Right kidney (tissue), 1 donor: ENCODE measurements at regions not wholly inside any gene's neighbourhood (a gene's known extent, or its start where the extent isn't known, plus 50 kb on each side); places are given as distances from the start of the nearest gene placed in this dataset.

Experiments
- DNase-seq: peaks from one replicate; pipeline ENCODE4 v3.0.0-alpha.2; 2016

DNA sequence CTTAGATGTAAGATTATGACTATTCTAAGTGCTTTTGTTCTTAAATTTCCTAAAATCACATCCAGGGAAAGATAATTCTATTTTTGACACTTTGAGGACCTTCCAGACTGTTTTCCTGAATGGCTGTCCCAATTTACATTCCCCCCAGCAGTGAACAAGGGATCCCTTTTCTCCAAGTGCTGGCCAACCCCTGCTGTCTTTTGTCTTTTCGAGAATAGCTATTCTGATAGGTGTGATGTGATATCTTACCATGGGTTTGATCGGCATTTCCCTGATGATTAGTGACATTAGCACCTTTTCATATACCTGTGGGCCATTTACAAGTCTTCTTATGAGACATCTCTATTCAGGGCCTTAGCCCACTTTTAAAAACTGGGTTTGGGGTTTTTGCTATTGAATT is 526.7 kb upstream of the FZD8 start:
- DNase-seq, result no peak

DNA sequence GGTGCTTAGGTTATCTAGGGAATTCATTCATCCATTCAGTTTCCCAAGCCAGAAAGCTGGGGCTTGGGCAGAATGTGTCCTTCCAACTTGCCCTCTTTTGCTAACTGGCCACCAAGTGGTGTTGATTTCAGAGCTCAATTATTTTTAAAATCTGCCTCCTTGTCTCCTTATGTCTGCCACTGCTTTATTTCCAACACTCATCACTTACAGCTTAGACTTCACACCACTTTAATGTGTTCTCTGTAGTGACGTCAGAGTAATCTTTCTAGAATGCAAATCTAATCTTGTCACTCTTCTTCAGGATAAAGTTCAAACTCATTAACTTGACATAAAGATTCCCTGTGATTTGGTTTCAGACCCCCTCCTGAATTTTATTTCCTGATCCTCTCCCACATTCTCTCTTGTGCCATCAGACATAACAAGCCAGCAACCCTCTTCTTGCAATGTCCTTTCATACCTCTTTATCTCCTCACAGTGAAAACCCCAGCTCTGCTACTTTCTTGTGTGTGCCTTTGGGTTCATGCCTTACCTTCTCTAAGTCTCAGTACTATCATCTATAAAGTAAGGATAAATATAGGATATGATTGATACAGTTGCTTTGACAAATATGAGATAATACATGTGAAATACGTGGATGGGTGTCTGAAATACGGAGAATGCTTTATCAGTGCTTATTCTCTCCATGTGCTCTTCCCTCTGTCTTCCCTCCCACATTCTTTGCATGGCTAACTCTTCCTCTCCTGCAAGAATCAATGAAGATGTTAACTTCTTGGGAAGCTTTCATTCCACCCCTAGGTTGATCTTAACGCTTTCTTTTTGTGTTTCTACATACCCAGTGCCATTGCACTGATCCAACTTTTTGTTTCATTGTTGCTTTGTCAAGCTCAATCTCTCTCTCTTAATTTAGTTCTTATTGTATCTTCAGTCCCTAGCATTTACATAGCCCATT is 522.7 kb upstream of the FZD8 start:
- no peak for DNase-seq

DNA sequence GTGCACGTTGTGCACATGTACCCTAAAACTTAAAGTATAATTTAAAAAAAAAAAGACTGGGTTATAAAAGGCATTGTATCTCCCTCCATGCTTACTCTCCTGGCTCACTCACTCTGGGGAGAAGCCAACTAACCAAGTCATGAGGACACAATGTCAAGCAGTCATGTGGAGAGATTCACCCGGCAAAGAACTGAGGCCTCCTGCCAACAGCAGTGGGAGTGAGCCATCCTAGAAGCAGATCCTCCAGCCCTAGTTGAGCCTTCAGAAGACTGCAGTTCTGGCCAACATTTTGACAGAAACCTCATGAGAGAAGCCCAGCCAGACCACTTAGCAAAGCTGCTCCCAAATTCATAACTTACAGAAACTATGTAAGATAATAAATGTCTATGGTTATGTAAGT is 521.7 kb upstream of the FZD8 start:
- no peak for DNase-seq

DNA sequence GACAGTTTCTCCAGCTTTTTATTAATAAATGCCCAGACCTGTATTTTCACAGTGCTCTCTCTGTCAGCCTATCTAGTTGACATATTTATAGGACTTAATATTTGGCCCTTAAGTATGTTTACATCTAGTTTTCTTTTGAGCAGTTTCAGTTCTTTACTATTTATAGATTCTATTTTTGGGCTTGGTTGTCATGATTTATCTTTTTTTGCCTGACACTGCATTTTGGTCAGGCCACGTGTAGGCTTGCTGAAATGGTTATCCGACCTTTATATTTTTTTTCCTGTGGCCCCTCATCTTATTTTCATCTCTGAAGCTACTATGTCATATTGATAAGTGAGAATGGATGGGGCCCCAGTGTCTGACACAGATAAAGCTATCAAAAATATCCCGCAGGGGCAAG is 515.4 kb upstream of the FZD8 start:
- DNase-seq, result no peak

DNA sequence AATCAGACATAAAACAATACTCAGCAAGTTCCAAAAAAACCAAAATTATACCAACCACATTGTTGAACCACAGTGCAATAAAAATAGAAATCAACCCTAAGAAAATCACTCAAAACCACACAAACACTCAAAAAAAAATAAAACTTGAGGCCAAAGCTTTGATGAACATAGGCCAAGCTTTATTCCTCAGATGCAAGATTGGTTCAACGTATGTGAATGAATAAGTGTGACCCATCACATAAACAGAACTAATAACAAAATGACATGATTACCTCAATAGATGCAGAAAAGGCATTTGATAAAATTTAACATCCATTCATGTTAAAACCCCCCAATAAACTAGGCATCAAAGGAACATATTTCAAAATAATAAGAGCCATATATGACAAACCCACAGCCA is 506.1 kb upstream of the FZD8 start:
- no peak for DNase-seq

DNA sequence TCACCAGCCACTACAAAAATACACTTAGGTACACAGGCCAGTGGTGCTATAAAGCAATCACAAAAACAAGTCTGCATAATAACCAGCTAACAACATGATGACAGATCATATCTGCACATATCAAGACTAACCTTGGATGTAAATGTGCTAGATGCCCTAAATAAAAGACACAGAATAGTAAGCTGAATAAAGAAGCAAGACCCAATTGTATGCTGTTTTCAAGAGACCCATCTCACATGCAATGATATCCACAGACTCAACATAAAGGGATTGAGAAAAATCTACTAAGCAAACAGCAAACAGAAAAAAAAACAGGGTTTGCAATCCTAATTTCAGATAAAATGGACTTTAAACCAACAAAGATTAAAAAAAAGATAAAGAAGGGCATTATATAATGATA is 505.4 kb upstream of the FZD8 start:
- no peak for DNase-seq

DNA sequence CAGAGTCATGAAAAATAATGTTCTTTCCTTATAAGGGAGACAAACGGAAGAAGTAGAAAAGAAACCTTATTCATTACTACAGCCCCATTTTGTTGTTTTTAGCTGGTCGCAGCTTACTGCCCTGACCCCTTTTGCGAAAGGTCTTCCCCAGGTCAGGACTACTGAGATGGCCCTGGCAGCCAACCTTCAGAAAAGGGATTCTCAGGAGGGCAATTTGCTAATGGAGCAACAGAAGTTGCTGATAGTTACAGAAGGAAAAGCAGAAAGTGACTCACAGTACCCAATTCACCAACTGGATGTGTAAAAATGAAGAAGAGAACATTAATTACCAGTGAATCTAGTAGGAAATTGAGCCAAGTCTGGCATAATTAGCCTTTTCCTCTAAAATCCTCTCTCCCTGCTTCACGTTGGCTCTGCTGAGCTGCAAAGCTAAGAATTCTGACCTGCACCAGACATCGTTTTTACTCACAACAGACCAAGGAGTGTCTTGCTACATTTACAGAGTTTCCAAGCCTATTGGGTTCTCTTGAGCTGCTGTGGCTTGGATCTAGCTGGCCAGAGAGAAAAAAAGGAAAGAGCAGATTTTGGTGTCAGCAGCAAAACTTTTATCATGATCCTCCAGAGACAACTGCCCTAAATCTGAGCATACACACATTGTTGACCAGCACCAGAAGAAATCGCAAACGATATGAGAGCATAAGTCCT is 499.9 kb upstream of the FZD8 start:
- no peak for DNase-seq

DNA sequence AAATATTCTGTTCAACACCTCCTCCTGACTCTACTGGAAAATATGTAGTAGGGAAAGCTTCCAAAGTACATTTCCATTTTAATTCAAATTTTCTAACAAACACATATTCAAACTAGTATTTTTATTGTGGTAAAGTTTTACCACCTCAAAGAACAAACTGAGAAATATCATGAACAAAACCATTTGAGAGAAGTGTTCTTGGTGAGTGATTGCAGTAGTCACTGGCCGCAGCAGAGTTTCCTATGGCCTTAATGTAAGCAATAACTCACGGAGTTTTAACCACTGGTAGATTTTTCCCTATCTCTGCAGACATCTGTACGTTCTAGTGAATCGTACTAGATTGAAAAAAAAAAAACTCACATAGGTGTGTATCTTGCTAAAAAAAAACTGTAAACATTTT is 487.0 kb upstream of the FZD8 start:
- DNase-seq, result no peak

DNA sequence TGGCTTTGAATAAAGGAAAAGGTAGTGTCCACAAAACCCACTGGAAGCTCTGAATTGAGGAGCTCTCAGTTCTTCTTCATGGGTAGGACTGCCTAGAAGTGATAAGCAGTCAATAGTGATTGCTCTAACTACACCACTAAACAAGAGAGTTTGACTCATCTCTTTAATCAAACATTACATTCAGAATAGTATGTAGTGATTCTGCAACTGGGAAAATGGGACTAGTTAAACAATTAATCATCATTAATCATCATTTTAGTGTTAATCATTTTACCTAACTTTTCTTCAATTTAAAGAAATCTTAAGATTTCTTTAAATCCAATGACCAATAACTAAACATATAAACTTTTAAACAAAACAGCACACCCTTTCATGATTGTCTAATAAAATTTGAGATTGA is 484.0 kb upstream of the FZD8 start:
- no peak for DNase-seq

DNA sequence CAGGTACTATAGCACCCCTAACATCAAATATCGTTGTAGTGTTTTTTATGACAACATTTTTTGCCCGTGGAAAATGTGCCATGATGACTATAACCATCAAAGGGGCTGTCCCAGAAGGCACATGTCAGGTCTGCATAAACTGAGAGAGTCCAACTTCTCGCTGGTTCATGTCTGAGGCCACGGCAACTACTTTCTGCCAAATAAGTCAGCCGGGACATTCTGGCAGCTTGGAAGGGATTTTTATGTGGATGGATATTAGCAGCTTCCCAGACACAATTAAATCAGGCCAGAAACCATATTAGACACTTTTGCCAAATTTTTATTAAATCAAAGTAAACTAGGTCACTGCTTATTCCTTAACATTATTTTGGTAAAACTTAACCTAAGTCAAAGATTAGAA is 477.4 kb upstream of the FZD8 start:
- no peak for DNase-seq

DNA sequence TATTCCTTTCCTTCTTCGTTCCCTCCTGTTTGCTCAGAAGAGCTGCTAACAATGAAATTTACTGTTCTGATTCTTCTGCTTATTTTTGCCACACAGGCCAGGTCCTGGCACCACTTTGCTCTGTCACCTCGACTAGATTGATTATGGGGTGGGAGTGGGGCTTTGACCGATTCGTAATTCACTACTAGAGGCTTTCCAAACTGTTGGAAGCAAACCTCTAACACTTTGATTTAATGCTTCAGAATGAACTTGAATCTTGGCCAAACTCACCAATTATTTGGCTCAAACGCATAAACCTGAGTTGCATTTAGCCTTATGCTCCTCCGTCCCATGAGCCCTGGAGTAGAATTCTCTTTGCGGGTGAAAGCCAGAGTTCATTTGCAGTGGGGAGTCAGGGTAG is 476.2 kb upstream of the FZD8 start:
- DNase-seq, result peak; percentile 24

DNA sequence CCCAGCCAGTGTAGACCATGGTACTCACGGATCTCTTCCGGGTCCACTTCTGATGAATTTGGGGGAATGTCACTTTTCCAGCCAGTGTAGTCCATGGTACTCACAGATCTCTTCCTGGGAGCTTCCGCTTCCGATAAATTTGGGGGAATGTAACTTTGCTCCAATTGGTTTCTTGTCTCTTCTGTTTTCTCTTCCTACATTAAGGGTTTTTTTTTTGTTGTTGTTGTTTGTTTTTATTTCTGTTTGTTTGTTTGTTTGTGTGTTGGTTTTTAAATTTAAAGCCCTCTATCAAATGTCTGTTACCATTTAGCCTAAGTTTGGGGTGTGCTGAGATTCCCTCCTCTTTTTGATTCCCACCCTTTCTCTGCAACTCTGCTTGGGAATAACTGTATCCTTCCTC is 475.8 kb upstream of the FZD8 start:
- DNase-seq, result peak; percentile 8

DNA sequence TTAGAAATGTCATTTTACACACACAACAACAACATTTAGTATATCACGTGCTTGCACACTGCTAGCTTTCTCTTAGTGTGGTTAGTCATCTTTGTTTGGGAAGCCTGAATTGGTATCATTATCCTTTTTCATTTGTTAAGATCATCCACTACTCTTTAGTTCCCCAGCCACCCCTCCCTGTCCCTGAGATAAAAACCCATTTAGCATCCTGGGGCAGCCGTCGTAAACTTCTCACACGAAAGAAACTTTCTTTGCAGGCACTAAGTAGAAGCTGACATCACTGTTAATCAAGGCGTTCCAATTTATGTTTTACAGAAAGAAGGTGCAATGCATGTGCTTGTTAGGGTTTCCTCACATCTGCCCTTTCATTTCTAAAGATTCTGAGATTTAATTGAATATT is 475.1 kb upstream of the FZD8 start:
- DNase-seq, result no peak

DNA sequence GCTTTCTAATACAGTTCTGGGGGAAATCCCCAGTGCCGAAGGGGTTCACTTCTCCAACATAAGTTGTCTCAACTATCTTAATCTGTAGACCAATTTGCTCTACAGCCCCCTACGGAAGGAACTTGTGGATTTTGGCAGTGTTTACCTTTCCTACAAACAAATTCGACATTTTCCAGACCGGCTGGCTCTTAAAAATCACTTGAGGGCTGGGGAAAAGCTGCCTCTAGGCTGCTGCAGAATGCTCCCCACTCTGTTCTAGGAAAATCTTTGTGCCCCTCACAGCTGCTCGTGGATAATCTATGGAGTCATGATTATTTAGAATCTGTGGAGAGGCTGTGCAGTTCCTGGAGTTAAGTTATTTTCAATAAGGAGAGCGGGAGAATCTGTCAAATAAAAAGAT is 474.6 kb upstream of the FZD8 start:
- DNase-seq, result no peak

DNA sequence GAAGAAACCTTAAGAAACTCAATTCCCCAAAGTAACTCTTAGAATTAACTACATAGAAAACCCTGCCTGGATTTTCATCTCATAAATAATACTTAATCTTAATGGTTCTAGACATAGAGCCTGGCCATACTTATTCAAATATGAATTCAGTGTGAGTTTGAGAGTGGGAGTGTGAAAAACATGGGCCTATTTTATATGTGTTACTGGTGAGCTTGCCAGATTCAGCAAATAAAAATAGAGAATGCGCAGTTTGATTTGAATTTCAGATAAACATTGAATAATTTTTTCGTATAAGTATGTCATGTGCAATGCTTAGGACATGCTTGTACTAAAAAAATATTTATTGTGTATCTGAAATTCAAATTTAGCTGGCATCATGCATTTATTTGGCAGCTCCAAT is 473.9 kb upstream of the FZD8 start:
- DNase-seq, result no peak

DNA sequence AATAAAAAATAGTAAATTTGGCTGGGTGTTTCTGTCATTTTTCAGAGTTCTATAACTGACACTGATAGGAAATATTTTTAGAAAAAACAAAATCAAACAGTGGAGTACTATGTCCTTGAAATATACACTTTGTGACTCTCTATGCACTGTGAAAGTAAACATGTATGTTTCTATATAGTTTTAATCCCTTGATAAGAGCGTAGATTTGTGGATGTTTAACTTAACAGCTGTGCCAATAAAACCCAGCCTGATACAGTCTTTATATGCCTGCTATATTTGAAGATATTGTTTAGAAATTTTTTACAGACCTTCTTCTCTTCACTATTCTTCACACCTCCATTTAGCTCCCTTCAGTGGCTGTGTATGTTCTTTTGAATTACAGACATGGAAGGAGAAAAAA is 473.3 kb upstream of the FZD8 start:
- DNase-seq, result no peak

DNA sequence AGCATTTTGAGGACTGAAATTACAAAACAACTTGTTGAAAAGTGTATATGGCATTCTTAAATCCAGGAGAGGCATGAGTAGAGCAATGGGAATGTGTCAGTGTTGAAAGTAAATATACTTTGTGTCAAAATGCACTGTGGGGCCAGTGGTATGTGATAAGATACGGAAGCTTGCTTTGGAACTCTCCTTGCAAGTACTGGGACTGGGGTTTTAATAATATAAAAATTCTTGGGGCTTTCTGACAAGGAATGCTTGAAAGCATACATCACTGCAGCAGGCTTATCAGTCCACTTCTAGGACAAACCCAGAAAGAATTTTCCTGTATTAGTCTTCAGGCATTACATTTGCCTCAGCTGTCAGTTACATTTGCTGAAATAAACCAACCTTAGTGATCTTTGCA is 472.8 kb upstream of the FZD8 start:
- DNase-seq, result no peak

DNA sequence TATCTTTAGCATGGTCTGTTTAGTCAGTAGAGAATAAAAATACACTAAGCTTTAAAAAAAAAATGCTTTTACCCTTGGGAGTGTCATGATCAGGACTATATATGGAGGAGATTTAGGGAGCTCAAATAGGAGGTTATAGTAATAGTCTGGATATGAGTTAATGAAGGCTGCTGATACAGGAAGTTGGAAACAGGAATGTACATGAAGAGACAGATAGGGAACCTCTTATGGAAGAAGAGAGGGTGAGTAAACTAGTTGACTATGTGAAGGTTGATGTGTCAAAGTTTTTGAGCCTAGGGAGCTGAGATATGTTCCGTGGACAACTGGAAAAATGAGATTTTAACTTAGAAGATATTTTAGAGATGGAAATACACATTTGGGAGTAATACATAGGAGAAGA is 472.0 kb upstream of the FZD8 start:
- DNase-seq, result no peak

DNA sequence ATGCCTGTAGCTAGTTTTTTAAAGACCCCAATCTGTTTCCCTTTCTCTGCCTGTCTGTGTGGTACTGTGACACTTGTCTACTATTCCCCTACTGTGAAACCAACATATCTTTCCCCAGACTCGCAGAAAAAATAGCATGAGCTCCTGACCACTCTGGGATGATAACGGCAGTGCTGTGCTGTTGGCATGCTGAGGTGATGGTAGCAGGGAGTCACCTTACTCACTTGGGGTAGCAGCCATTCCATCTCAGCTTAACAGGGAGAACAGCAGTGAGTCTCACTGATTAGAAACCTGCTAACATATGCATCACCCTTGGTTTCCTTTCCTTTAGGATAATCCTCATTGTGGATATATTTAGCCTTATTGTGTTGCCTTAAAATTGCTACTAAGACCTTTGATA is 469.6 kb upstream of the FZD8 start:
- DNase-seq, result no peak

DNA sequence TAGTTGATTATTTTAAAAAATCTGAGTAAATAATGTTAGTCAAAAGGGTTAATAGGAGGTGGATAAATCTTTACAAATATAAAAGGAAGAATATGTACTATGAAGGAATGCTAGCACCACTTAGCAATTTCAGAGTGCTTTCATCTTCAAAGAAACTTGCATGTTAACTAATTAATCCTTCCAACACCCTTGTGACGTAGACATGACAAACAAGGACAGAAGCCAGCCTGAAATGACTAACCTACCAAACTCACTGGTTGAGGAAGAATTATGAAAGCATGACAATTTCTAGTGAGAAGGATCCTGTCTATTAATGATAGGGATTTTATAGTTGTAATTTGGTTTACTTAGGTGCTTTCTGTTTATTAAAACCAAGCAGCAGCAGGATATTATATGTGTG is 468.0 kb upstream of the FZD8 start:
- DNase-seq, result no peak

DNA sequence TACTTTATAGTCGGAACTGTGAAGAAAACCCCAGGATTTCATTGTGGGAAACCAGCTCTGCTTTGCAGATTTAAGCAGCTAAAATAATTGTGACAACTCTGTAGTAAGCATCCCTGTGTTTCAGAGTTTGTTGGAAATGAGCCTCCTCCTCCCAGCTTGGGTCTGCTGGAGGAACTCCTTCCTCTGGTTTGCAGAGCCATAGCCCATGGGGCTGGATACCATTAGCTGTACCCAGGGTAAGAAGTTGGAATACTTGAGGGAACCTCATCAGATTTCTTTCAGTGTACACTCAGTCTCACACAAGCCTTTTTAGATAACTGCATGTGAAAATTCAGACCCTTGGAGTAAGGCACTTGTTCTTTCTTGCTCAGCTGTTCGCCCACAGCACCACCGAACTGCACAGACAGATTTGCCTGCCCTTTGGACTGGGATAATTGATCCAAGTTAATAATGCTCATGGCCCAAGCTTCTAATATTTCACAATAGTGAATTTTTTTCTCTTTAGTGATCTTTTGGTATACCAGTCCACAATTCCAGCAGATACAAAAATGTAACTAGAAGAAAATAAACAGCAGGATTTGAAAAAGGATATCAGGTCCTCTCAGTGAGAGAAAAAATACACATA is 467.4 kb upstream of the FZD8 start:
- no peak for DNase-seq

DNA sequence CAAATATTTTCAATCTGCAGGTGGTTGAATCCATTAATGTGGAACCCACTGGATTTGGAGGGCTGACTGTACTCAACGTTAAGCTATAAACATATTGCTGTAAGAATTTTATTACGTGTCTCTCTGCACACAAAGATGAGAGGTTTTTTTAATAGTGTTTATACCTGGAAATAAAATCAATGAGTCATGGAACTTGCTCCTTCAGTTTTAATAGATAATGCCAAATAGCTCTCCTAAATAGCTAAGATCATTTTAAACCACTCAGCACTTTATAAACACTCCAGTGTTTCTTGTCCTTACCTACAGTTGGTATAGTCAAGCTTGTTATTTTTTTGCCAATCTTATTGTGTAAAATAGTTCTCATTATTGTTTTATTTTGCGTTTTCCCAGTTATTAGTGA is 455.6 kb upstream of the FZD8 start:
- no peak for DNase-seq

DNA sequence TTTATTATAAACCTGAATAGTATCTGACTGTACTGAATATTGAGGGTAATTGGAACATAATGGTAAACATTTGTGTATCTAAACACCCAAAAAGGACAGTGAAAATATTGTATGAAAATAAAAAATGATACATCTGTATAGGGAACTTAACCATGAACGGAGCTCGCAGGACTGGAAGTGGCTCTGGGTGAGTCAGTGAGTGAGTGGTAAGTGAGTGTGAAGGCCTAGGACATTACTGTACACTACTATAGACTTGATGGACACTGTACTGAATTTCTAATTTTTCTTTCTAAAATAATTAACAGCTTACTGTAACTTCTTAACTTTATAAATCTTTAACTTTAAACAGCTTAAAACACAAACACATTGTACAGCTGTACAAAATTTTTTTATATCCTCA is 454.5 kb upstream of the FZD8 start:
- DNase-seq, result no peak

DNA sequence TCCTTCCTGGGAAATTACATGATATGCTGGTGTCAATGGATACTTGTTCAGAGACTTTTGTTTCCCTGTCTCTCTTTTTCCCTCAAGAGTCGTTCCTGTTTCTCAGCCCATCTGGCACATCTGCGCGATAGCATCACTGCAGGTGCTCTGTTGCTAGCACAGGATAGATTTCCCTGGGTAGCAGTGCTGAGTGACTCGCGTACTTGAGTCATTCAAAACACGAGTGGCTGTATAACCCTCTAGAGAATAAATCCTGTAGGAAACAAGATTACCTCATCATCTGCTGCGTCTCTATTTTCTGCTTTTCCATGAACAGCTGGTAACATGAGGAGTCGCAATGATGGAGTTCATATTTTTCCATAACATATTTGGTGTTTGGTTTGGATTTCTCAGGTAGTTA is 452.0 kb upstream of the FZD8 start:
- DNase-seq, result no peak
